PC-9 (cell line): ENCODE measurements at regions not wholly inside any gene's neighbourhood (a gene's known extent, or its start where the extent isn't known, plus 50 kb on each side); places are given as distances from the start of the nearest gene placed in this dataset.
A peak's percentile ranks its signal among the peaks of the same experiment; 100 is the strongest.

Source experiments
- BruUV-seq: library from RNA; stranded (reverse); fragments of 400-500 nt; replicated peaks from 2 replicates; lab custom pipeline; 2021; lab: Mats Ljungman, UMichigan
- CTCF ChIA-PET: fragments of 300-600 bp; sonication (Branson Sonifier 250); formaldehyde crosslinking; loops from one replicate; lab custom pipeline; 2022; ENCODE audit warnings: antibody characterized with exemption; lab: Charles Lee
- POLR2A ChIA-PET: fragments of 300-600 bp; sonication (Branson Sonifier 250); formaldehyde crosslinking; loops from one replicate; lab custom pipeline; 2022; ENCODE audit warnings: antibody characterized with exemption; ENCODE audit not compliant: unreplicated experiment; lab: Charles Lee
- DNase-seq, 2 experiments: peaks; one replicate each; pipeline versions ENCODE4 v3.0.0 to v3.0.0-alpha.2; 2015 to 2022; ENCODE audit warnings: mixed read lengths in 1 of 2
- H2AFZ ChIP-seq: fragments of 200-600 bp; sonication (generic); 2 replicates; pipeline ENCODE4 v1.8.1; 2017; ENCODE audit warnings: antibody characterized with exemption
- H3F3A ChIP-seq: fragments of 200-600 bp; sonication (generic); 2 replicates; pipeline ENCODE4 v1.8.1; 2017; ENCODE audit warnings: antibody characterized with exemption, mild to moderate bottlenecking, low read depth; ENCODE audit not compliant: insufficient read depth
- H3K27ac ChIP-seq: fragments of 200-600 bp; sonication (generic); 2 replicates; pipeline ENCODE4 v1.6.1; 2016; ENCODE audit warnings: mixed run types
- H3K27me3 ChIP-seq: fragments of 200-600 bp; sonication (generic); 2 replicates; pipeline ENCODE4 v1.6.1; 2016; ENCODE audit warnings: low read depth, mixed run types; ENCODE audit not compliant: insufficient read depth
- H3K36me3 ChIP-seq: fragments of 200-600 bp; sonication (generic); 2 replicates; pipeline ENCODE4 v1.6.1; 2016; ENCODE audit warnings: low read depth, mixed run types
- H3K4me1 ChIP-seq: fragments of 200-600 bp; sonication (generic); replicated peaks from 2 replicates; pipeline ENCODE4 v1.6.1; 2016; ENCODE audit warnings: mixed run types; ENCODE audit not compliant: insufficient read depth
- H3K4me2 ChIP-seq: fragments of 200-600 bp; sonication (generic); 2 replicates; pipeline ENCODE4 v1.6.1; 2017; ENCODE audit warnings: mixed run types
- H3K4me3 ChIP-seq: fragments of 200-600 bp; sonication (generic); 2 replicates; pipeline ENCODE4 v1.6.1; 2016; ENCODE audit warnings: mixed run types
- H3K79me2 ChIP-seq: fragments of 200-600 bp; sonication (generic); 2 replicates; pipeline ENCODE4 v1.6.1; 2017; ENCODE audit warnings: low read depth, mixed run types
- H3K9me2 ChIP-seq: fragments of 200-600 bp; sonication (generic); 2 replicates; pipeline ENCODE4 v1.8.1; 2017; ENCODE audit warnings: mild to moderate bottlenecking; ENCODE audit not compliant: insufficient read depth
- H3K9me3 ChIP-seq: fragments of 200-600 bp; sonication (generic); 2 replicates; pipeline ENCODE4 v1.8.1; 2016; ENCODE audit warnings: low read depth; ENCODE audit not compliant: insufficient read depth
- H4K20me1 ChIP-seq: fragments of 200-600 bp; sonication (generic); 2 replicates; pipeline ENCODE4 v1.8.1; 2017; ENCODE audit not compliant: insufficient read depth
- CTCF ChIP-seq: fragments of 200-600 bp; sonication (generic); conservative IDR thresholded peaks from 2 replicates; pipeline ENCODE4 v1.6.1; 2017; ENCODE audit warnings: mixed run types, antibody characterized with exemption, mild to moderate bottlenecking, moderate library complexity
- EZH2 ChIP-seq: fragments of 200-600 bp; sonication (generic); IDR thresholded peaks from 2 replicates; pipeline ENCODE4 v1.8.0; 2017; ENCODE audit warnings: antibody characterized with exemption, low read depth
- intact Hi-C: fragments of 100-400 bp; cut with micrococcal nuclease; formaldehyde crosslinking; loops from one replicate; pipeline ENCODE4 v1.10.0; 2022; ENCODE audit not compliant: unreplicated experiment

DNA sequence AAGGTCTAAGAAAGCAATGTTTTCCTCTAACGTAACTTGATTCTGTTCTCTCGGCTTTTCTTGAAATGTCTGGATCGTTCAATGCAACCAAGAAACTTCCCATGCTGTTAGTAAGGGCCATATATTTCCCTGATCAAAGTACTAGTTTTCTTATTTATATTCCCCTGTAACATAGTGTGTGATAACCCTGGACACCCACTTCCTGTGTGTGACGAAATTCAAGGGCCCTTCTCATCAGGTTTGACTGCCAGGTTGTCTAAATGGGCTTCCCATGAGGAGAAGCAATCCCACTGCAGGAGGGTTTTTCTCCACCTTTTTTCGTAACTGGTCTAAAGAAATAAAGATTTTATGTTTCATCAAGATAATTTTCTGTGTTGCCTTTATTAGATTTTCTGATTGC, 102.6 kb upstream of the RPS6KA2 start:
- no peaks in the 10 kb centered on the region for H4K20me1 ChIP-seq
- TF ChIP-seq CTCF (no peak), EZH2 (no peak)
- no peak for DNase-seq
- BruUV-seq: no TSS peak
- no peaks in the 10 kb centered on the region for H3K36me3 ChIP-seq
- peaks cover 21% of the 10 kb centered on the region for H3K4me1 ChIP-seq
- H3K27ac ChIP-seq: no peak overlapping the region
- POLR2A ChIA-PET: no interaction called here
- CTCF ChIA-PET: no interaction called here
- H3K4me3 ChIP-seq: no peak overlapping the region
- H3F3A ChIP-seq: no peaks in the 10 kb centered on the region
- no peak overlapping the region for H2AFZ ChIP-seq
- H3K79me2 ChIP-seq: no peaks in the 10 kb centered on the region
- no peak overlapping the region for H3K4me2 ChIP-seq
- no peaks in the 10 kb centered on the region for H3K9me2 ChIP-seq
- H3K27me3 ChIP-seq: no peaks in the 10 kb centered on the region
- intact Hi-C loops: no loop called here
- no peaks in the 10 kb centered on the region for H3K9me3 ChIP-seq

GRCh38 chr6:166728884-166729530, 102.0 kb upstream of the RPS6KA2 start:
- POLR2A ChIA-PET: no interaction called here
- CTCF ChIA-PET: no interaction called here
- Histone ChIP-seq H3K4me1 (peaks cover 21% of the 10 kb centered on the region), H3K9me2 (no peaks in the 10 kb centered on the region), H3K9me3 (no peaks in the 10 kb centered on the region), H2AFZ (no peak overlapping the region), H3K79me2 (no peaks in the 10 kb centered on the region), H4K20me1 (no peaks in the 10 kb centered on the region), H3K36me3 (no peaks in the 10 kb centered on the region), H3F3A (no peaks in the 10 kb centered on the region), H3K4me2 (peak overlapping the region; percentile 41; the same call in 1 of the 2 replicates), H3K4me3 (no peak overlapping the region), H3K27me3 (no peaks in the 10 kb centered on the region), H3K27ac (no peak overlapping the region)
- no TSS peak for BruUV-seq
- DNase-seq: peak in 1 of 2 experiments; percentile 46
- intact Hi-C loops: no loop called here
- TF ChIP-seq CTCF: no peak

GRCh38 chr6:166726201-166726600, 99.2 kb upstream of the RPS6KA2 start:
- Histone ChIP-seq H2AFZ (no peak overlapping the region), H3K4me3 (no peak overlapping the region), H3F3A (no peaks in the 10 kb centered on the region), H3K9me2 (no peaks in the 10 kb centered on the region), H3K27me3 (no peaks in the 10 kb centered on the region), H3K36me3 (no peaks in the 10 kb centered on the region), H3K4me1 (peaks cover 21% of the 10 kb centered on the region), H3K9me3 (no peaks in the 10 kb centered on the region), H4K20me1 (no peaks in the 10 kb centered on the region), H3K4me2 (peak overlapping the region; percentile 31; the same call in 1 of the 2 replicates), H3K27ac (no peak overlapping the region), H3K79me2 (no peaks in the 10 kb centered on the region)
- CTCF ChIA-PET: no interaction called here
- intact Hi-C loops: no loop called here
- POLR2A ChIA-PET: no interaction called here
- TF ChIP-seq CTCF (no peak), EZH2 (no peak)
- no TSS peak for BruUV-seq
- no peak for DNase-seq
